SH-SY5Y (cell line): ENCODE measurements at regions not wholly inside any gene's neighbourhood (a gene's known extent, or its start where the extent isn't known, plus 50 kb on each side); places are given as distances from the start of the nearest gene placed in this dataset.

Experiments
- GATA2 ChIP-seq: IDR thresholded peaks from 2 replicates; pipeline ENCODE4 v1.6.1; 2011; ENCODE audit warnings: mild to moderate bottlenecking, low read depth, low read length
- GATA3 ChIP-seq: IDR thresholded peaks from 2 replicates; pipeline ENCODE4 v1.6.1; 2011; ENCODE audit warnings: low read depth, mild to moderate bottlenecking, low read length, moderate library complexity

GRCh38 chr4:45646885-45647590 lies 476.8 kb downstream of the GABRG1 start:
- TF ChIP-seq GATA3 (no peak), GATA2 (no peak)
